ENCODE measurements at regions not wholly inside any gene's neighbourhood (a gene's known extent, or its start where the extent isn't known, plus 50 kb on each side); places are given as distances from the start of the nearest gene placed in this dataset.

- DNase-seq = no peak
Observed at GRCh38 chr2:221096706-221097567, 475.2 kb downstream of the EPHA4 start.

GRCh38 chr2:221097568-221097915 lies 474.6 kb downstream of the EPHA4 start:
- no peak for DNase-seq

GRCh38 chr2:221097949-221098348 lies 474.2 kb downstream of the EPHA4 start:
- DNase-seq = no peak

- no peak for DNase-seq
Observed at GRCh38 chr2:221100467-221101089, 471.5 kb downstream of the EPHA4 start.

DNA sequence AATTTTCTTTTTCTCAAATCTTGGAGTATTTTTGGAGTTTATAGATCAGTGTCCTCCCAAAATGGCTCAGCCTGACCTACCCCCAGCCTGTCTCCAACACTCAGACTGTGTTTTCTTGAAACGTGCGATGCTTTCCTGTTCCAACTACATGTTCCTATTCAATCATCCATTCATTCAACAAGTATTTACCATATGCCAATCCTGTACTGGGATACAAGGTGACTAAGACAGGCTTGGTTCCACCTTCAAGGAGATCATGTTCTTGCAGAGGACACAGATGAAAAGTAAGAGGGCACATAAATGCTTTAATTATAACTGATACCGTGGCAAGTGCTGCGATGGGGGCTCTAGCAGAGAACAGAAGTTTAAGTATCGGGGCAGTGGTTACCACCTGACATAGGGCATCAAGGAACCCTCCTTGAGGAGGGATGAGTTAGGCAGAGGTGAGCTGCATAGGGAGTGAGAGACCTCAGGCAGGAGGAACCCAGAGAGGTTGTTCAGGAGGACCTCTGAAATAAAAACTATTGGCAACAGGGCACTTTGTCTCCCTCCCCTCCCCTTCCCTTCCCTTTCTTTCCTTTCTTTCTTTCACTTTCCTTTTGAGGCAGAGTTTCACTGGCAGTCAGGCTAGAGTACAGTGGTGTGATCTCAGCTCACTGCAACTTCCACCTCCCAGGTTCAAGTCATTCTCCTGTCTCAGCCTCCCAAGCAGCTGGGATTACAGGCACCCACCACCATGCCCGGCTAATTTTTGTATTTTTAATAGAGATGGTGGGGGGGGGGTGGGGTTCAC lies 469.0 kb downstream of the EPHA4 start:
- no peak for DNase-seq

DNA sequence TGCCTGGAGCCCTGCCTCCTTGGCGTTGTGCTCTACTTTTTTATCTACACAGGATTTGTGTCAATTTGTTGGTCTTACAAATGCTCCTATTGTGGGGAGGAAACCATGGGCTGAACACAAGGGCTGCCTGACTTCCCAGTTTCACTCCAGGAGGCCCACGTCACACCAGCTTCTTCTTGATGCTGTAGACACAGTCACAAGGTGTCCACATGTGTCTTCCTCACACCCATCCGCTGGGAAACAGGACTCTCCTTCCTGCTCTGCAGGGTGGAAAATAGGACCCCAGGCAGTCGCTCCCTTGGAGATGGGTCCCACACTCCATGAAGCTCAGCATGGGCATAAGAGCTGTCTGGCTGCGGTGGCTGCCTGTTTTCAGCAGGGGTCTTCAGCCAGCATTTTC lies 468.2 kb downstream of the EPHA4 start:
- DNase-seq = no peak

DNA sequence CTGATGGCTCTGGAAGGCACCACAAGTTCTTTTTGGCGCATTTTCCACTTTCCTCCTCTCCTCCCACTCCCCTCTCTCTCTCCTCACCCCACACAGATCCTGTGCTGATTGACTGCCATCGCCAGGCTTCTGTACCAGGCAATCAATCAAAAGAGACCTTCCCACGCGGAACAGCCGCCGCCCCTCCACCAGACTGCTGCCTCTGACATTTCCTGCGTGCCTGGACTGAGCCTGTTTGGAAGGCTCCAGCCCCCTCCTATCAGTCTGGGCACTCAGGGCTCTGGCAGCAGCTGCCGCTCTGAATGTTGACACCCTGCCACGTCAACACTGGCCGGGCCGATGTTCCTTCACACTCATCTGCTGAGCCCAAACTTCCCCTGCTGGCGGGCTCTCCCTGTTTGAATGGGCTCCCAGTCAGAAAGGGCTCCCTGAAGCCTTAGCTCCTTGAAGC lies 467.7 kb downstream of the EPHA4 start:
- no peak for DNase-seq

DNA sequence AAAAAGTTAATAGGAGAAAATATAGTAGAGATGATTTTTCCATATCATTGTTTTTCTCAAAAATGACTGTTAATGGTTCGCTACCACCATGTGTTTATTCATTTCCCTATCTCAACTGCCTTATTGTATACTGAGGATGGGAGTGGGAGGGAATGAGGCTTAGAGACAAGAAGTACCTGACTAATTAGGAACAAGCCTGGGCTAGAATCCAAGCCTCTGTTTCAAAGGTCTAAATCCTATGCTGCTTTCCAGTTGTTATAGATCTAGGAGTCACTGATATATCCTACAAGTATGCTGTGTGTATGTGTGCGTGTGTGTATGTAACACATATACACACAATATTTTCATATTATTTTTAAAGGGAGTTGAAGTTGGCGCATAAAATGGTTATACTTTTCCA lies 465.9 kb downstream of the EPHA4 start:
- no peak for DNase-seq

GRCh38 chr2:221107424-221107823 lies 464.7 kb downstream of the EPHA4 start:
- DNase-seq = no peak

- DNase-seq = no peak
Observed at GRCh38 chr2:221109552-221109951, 462.6 kb downstream of the EPHA4 start.

GRCh38 chr2:221111739-221112138 lies 460.4 kb downstream of the EPHA4 start:
- DNase-seq = no peak

- DNase-seq = no peak
Observed at GRCh38 chr2:221112744-221113143, 459.4 kb downstream of the EPHA4 start.

GRCh38 chr2:221115944-221116343 lies 456.2 kb downstream of the EPHA4 start:
- DNase-seq = no peak

- DNase-seq = no peak
Observed at GRCh38 chr2:221120643-221121042, 451.5 kb downstream of the EPHA4 start.

DNA sequence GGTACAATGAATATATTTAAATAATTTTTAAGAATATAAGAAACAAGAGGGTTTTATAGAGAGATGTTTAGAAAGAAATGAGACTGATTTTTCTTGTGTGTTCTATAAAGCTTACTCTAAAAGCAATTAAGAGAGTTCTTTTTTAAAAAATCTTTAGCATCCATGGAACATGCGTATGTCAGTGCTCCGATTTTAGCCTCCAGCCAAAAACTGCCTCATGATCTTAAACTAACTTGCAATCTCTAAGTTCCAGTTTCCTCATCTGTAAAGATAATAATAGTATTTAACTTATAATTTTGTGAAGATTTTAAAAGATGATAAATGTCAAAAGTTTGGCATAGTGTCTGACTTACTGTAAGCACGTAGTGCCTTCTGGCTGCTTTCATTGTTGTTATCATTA lies 448.7 kb downstream of the EPHA4 start:
- DNase-seq = no peak

DNA sequence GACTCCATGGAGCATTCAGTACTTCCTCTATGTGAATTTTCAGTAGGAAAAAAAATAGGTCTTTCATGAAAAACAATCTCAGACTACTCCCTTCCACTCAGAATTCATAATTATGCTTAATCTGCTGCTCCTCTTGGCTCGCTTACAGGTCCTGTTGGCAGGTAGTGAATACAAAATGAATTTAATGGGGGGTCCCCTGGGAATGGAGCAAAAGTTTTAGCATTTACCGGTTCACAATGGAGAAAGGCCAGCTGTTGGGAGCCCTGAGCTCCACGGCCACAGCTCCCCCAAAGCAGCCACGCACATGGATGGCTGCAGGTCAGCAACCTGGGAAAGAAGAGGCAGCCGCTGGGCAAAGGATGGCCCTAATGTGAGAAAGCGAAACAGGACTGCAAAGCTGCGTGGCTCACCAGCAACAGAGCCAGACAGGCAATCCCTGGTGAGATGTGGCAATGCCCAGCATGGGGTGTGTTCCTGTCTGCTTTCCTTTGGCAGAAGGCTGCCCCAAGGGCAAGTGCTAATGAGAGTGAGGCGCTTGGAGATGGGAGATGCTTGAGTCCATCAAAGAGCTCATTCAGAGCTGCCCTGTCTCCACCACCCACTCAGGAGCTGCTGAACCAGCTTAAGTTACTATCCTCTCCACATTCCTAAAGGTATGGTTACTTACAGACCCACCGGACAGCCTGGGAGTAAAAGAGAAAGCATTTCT lies 447.4 kb downstream of the EPHA4 start:
- no peak for DNase-seq

DNA sequence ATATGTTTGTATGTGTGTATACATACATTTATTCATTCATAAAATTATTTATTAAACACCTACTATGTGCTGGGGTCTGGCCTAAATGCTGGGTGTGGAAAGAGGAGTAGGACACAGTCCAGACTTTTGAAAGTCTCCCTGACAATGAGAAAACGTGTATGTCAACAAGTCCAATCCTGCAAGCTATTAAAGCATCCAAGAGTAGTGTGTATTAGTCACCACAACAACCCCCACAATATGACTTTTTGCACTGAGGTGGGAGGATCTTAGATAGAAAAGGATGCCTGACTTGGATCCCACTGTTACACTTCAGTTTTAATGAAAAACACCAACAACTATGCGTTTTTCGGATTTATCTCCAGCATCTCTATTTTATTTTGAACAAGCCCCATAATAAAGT lies 446.4 kb downstream of the EPHA4 start:
- no peak for DNase-seq

DNA sequence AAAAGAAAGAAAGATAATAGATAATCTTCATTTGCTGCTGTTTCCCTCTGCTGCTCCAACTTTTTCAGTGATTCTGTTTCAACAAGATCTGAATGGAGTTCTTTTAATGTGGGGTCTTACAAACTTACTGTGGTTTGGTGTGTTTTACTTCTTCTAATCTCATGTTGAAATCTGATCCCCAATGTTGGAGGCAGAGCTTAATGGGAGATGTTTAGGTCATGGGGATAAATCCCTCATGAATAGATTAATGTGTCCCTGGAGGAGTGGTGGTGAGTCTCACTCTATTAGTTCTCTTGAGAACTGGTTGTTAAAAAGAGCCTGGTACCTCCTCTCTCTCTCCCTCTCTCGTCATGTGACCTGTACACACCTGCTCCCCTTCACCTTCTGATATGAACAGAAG lies 442.4 kb downstream of the EPHA4 start:
- no peak for DNase-seq

- no peak for DNase-seq
Observed at GRCh38 chr2:221130431-221130830, 441.7 kb downstream of the EPHA4 start.

GRCh38 chr2:221133941-221134340 lies 438.2 kb downstream of the EPHA4 start:
- no peak for DNase-seq

- no peak for DNase-seq
Observed at GRCh38 chr2:221134718-221135117, 437.4 kb downstream of the EPHA4 start.

- no peak for DNase-seq
Observed at GRCh38 chr2:221135699-221136098, 436.4 kb downstream of the EPHA4 start.

- no peak for DNase-seq
Observed at GRCh38 chr2:221137385-221137784, 434.7 kb downstream of the EPHA4 start.
